Lower lobe of right lung (tissue), 2 donors: ENCODE measurements at regions not wholly inside any gene's neighbourhood (a gene's known extent, or its start where the extent isn't known, plus 50 kb on each side); places are given as distances from the start of the nearest gene placed in this dataset.
"Not testable (repeated sequence)": the region's sequence is repeated elsewhere in the genome, so short reads cannot be mapped to it uniquely, and the experiment has no call there.

ENCODE experiments used
- ATAC-seq, 2 donors: fragments of 200-7000 bp; cut with Tn5 transposase; one replicate each; pipeline ENCODE4 v1.9.1; 2020 to 2022; ENCODE audit warnings: mild to moderate bottlenecking in 2 of 2, moderate library complexity in 2 of 2
- DNase-seq: peaks from one replicate; pipeline ENCODE4 v3.0.0-alpha.2; 2020
- H3K27ac ChIP-seq: fragments of 200-600 bp; one replicate; pipeline ENCODE4 v1.8.0; 2022
- H3K27me3 ChIP-seq: fragments of 200-600 bp; one replicate; pipeline ENCODE4 v1.8.0; 2022; ENCODE audit warnings: low read depth
- H3K36me3 ChIP-seq: fragments of 200-600 bp; one replicate; pipeline ENCODE4 v1.8.0; 2022; ENCODE audit warnings: mild to moderate bottlenecking
- H3K4me1 ChIP-seq: fragments of 200-600 bp; one replicate; pipeline ENCODE4 v1.8.0; 2022
- H3K4me3 ChIP-seq: fragments of 200-600 bp; one replicate; pipeline ENCODE4 v1.8.0; 2022; ENCODE audit warnings: mild to moderate bottlenecking
- H3K9me3 ChIP-seq: fragments of 200-600 bp; one replicate; pipeline ENCODE4 v1.8.0; 2022
- intact Hi-C: fragments of 100-400 bp; cut with DNase I; formaldehyde crosslinking; loops from one replicate; pipeline ENCODE4 v1.11.0; 2022
- TF ChIP-seq, protein P1 (sequence below): fragments of 200-600 bp; IDR thresholded peaks from one replicate; pipeline ENCODE4 v1.8.0; 2022; ENCODE audit warnings: antibody characterized with exemption, mild to moderate bottlenecking
- donor health status: DM: no; HTN: yes; CAD: no; lungs with severe emphysema.

DNA sequence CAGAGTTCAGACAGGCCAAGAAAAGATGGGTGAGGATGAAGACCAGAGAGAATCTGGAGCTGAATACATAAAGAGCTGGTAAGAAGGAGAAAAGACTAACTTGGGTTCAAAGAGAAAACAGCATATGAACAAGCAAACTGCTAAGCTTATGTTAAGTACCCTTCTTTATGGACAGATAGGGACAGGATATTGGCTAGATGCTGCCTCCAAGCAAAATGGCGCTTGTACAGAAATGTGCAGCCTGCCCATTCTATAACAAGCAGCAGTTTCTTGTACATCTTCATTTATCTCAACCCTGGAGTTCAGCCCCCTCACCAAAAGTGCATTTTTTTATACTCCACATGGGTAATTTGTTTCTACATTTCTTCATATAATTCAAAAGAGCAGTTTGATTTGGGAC is 184.5 kb downstream of the RMST start:
- Histone ChIP-seq H3K27ac (no peak overlapping the region), H3K4me3 (no peak overlapping the region), H3K27me3 (no peaks in the 10 kb centered on the region), H3K9me3 (no peaks in the 10 kb centered on the region), H3K36me3 (no peaks in the 10 kb centered on the region), H3K4me1 (no peaks in the 10 kb centered on the region)
- intact Hi-C loops, result no loop called here
- TF ChIP-seq, protein P1, sequence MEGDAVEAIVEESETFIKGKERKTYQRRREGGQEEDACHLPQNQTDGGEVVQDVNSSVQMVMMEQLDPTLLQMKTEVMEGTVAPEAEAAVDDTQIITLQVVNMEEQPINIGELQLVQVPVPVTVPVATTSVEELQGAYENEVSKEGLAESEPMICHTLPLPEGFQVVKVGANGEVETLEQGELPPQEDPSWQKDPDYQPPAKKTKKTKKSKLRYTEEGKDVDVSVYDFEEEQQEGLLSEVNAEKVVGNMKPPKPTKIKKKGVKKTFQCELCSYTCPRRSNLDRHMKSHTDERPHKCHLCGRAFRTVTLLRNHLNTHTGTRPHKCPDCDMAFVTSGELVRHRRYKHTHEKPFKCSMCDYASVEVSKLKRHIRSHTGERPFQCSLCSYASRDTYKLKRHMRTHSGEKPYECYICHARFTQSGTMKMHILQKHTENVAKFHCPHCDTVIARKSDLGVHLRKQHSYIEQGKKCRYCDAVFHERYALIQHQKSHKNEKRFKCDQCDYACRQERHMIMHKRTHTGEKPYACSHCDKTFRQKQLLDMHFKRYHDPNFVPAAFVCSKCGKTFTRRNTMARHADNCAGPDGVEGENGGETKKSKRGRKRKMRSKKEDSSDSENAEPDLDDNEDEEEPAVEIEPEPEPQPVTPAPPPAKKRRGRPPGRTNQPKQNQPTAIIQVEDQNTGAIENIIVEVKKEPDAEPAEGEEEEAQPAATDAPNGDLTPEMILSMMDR, result no peak
- ATAC-seq, result no peak
- no peak for DNase-seq

DNA sequence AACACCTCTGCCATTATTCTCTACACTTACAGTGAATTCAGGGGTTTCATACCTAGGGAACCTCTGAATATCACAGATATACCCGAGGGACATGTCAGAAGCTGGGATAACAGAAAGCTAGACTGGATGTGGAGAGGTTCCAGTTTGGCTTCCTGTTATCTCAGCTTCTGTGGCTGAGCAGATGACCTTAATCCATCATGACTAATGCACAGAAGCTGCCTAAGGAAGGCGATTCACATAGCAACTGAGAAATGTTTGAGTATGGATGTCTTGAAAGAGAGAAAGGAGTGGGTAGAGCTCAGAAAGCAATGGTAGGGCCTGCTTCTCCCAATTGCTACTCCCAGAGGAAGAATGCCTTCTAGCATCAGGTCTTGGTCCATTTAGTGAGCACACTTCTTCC is 187.6 kb downstream of the RMST start:
- ATAC-seq, result no peak
- H3K27ac ChIP-seq, result no peak overlapping the region
- no peaks in the 10 kb centered on the region for H3K9me3 ChIP-seq
- H3K4me3 ChIP-seq, result no peak overlapping the region
- H3K36me3 ChIP-seq, result no peaks in the 10 kb centered on the region
- intact Hi-C loops, result no loop called here
- no peaks in the 10 kb centered on the region for H3K4me1 ChIP-seq
- DNase-seq, result no peak
- no peaks in the 10 kb centered on the region for H3K27me3 ChIP-seq
- TF ChIP-seq, protein P1, result no peak

DNA sequence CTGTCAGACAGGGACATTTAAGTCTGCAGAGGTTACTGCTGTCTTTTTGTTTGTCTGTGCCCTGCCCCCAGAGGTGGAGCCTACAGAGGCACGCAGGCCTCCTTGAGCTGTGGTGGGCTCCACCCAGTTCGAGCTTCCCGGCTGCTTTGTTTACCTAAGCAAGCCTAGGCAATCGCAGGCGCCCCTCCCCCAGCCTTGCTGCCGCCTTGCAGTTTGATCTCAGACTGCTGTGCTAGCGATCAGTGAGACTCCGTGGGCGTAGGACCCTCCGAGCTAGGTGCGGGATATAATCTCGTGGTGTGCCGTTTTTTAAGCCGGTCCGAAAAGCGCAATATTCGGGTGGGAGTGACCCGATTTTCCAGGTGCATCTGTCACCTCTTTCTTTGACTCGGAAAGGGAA is 193.9 kb downstream of the RMST start:
- DNase-seq, result not testable (repeated sequence)

DNA sequence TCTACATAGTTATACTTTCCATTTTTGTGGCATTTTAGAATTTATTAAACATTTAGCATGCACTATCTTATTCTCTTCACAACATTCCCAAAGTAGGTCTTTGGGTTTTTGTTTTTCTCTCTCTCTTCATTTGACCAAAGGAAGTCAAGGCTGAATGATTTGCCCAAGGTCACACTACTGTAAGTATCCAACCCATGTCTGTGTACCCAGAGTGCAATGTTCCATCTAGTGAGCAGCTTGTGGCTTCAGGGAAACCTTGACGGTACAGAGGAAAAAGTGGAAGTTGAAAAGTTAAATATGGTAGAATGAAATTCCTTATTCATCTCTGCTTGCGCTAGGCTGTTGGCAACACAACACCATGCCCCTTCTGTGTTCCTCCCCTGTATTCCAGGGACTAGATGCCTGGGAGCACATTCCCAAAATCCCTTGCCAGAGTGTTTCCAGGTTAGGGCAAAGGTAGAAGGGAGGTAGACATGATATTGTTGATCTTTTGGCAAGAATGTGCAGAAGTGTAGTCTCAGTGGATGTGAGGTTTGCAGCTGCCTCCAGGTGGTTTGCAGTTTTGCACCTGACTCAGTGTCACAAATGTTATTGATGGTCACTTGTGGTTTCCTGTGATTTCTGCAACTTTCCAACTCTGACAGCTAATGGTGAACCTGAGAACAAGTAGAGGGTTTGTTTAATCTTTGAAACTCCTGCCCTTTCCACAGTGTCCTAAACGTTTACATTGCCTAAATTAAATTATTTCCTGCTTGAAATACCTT is 196.7 kb downstream of the RMST start:
- Histone ChIP-seq H3K36me3 (no peaks in the 10 kb centered on the region), H3K27me3 (no peaks in the 10 kb centered on the region), H3K27ac (no peak overlapping the region), H3K4me3 (no peak overlapping the region), H3K4me1 (no peaks in the 10 kb centered on the region), H3K9me3 (no peaks in the 10 kb centered on the region)
- ATAC-seq, result no peak
- DNase-seq, result no peak
- TF ChIP-seq, protein P1, result no peak
- intact Hi-C loops, result no loop called here

More for the DNA sequence above, 193.9 kb downstream of the RMST start:
- H3K27ac ChIP-seq, H3K4me1 ChIP-seq, ATAC-seq, H3K27me3 ChIP-seq, intact Hi-C loops, H3K9me3 ChIP-seq, H3K36me3 ChIP-seq, H3K4me3 ChIP-seq: not testable (repeated sequence)

DNA sequence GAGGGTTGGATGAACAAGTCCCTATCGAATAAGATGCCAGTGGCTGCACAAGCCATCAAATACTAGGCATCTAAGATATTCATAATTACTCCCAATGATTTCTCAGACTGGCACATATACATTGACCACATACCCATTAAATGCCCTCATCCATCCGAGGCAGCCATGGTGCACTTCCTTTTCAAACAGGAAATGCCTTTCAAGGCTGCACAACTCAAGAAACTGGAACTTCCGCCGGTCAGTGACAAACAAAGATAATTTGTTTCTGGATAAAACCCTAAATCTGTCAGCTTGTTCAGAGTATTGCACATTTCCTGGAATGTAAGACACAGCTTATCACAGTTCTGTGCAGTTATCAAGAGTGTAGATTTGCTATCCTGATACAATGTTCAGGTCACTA is 203.7 kb downstream of the RMST start:
- Histone ChIP-seq H3K27ac (no peak overlapping the region), H3K9me3 (no peaks in the 10 kb centered on the region)

DNA sequence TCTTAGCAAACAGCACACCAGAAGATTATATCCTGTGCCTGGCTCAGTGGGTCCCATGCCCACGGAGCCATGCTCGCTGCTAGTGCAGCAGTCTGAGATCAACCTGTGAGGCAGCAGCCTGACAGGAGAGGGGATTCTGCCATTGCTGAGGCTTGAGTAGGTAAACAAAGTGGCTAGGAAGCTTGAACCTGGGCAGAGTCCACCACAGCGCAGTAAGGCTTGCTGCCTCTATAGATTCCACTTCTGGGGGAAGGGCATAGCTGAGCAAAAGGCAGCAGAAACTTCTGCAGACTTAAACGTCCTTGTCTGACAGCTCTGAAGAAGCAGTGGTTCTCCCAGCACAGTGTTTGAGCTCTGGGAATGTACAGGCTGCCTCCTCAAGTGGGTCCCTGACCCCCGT is 210.3 kb downstream of the RMST start:
- no peaks in the 10 kb centered on the region for H3K4me1 ChIP-seq
- ATAC-seq, result no peak
- intact Hi-C loops, result no loop called here

More for the DNA sequence above, 203.7 kb downstream of the RMST start:
- intact Hi-C loops, result no loop called here
- no peak for ATAC-seq
- no peak for DNase-seq
- no peaks in the 10 kb centered on the region for H3K27me3 ChIP-seq
- H3K4me1 ChIP-seq, result no peaks in the 10 kb centered on the region
- H3K4me3 ChIP-seq, result no peak overlapping the region
- H3K36me3 ChIP-seq, result no peaks in the 10 kb centered on the region
- TF ChIP-seq, protein P1, result no peak

More for the DNA sequence above, 210.3 kb downstream of the RMST start:
- Histone ChIP-seq H3K27ac (no peak overlapping the region), H3K27me3 (no peaks in the 10 kb centered on the region), H3K36me3 (no peaks in the 10 kb centered on the region), H3K4me3 (no peak overlapping the region), H3K9me3 (no peaks in the 10 kb centered on the region)
- TF ChIP-seq, protein P1, result no peak
- DNase-seq, result no peak
